Fibroblast of lung (primary cell): ENCODE measurements at regions not wholly inside any gene's neighbourhood (a gene's known extent, or its start where the extent isn't known, plus 50 kb on each side); places are given as distances from the start of the nearest gene placed in this dataset.

ENCODE experiments used
- DNase-seq, 2 donors: peaks; one replicate each; pipeline versions ENCODE4 v3.0.0 to v3.0.0-alpha.2; 2010; ENCODE audit warnings: low read depth in 2 of 2
- H2AFZ ChIP-seq: 2 replicates; pipeline ENCODE4 v1.5.1; 2012; ENCODE audit warnings: low read length, control low read depth, inconsistent platforms
- H3K27ac ChIP-seq: 2 replicates; pipeline ENCODE4 v1.5.1; 2011; ENCODE audit warnings: low read length, control low read depth; ENCODE audit not compliant: insufficient read depth
- H3K27me3 ChIP-seq: 2 replicates; pipeline ENCODE4 v1.5.1; 2011; ENCODE audit warnings: mild to moderate bottlenecking, low read length; ENCODE audit not compliant: control insufficient read depth, insufficient read depth
- H3K36me3 ChIP-seq: 2 replicates; pipeline ENCODE4 v1.5.1; 2011; ENCODE audit warnings: low read length; ENCODE audit not compliant: control insufficient read depth, insufficient read depth
- H3K4me1 ChIP-seq: 2 replicates; pipeline ENCODE4 v1.5.1; 2011; ENCODE audit warnings: low read length; ENCODE audit not compliant: control insufficient read depth, insufficient read depth; ENCODE audit errors: extremely low read depth
- H3K4me2 ChIP-seq: 2 replicates; pipeline ENCODE4 v1.5.1; 2011; ENCODE audit warnings: low read length, control low read depth; ENCODE audit not compliant: insufficient read depth; ENCODE audit errors: extremely low read depth
- H3K4me3 ChIP-seq, 4 experiments: fragments of 200-600 bp in 1 of 4; sonication (generic) in 1 of 4; replicated peaks in 1 of 4; 2 replicates each; pipeline ENCODE4 v1.5.1; 2011 to 2016; ENCODE audit warnings: low read length in 4 of 4, low read depth in 3 of 4, mild to moderate bottlenecking in 3 of 4, control low read depth in 2 of 4, inconsistent platforms in 1 of 4, mixed read lengths in 1 of 4; ENCODE audit not compliant: insufficient read depth in 1 of 4; ENCODE audit errors: control extremely low read depth in 1 of 4
- H3K79me2 ChIP-seq: 2 replicates; pipeline ENCODE4 v1.5.1; 2012; ENCODE audit warnings: mild to moderate bottlenecking, low read length, inconsistent platforms; ENCODE audit not compliant: control insufficient read depth, insufficient read depth
- H3K9ac ChIP-seq: 2 replicates; pipeline ENCODE4 v1.5.1; 2011; ENCODE audit warnings: mild to moderate bottlenecking, low read length, control low read depth; ENCODE audit not compliant: insufficient read depth
- H3K9me3 ChIP-seq: 2 replicates; pipeline ENCODE4 v1.5.1; 2012; ENCODE audit warnings: low read depth, low read length; ENCODE audit not compliant: control insufficient read depth, insufficient read depth
- H4K20me1 ChIP-seq: 2 replicates; pipeline ENCODE4 v1.5.1; 2011; ENCODE audit warnings: low read length; ENCODE audit not compliant: control insufficient read depth, insufficient read depth; ENCODE audit errors: extremely low read depth
- EZH2 ChIP-seq: IDR thresholded peaks from 2 replicates; pipeline ENCODE4 v1.5.1; 2012; ENCODE audit warnings: low read length, control low read depth, mild to moderate bottlenecking; ENCODE audit errors: missing control alignments
- TF ChIP-seq, protein P1 (sequence below), 2 donors: IDR thresholded peaks in 1 of 2; conservative IDR thresholded peaks in 1 of 2; 1 replicate in 1 of 2; 2 replicates in 1 of 2; pipeline ENCODE4 v1.5.1; 2011 to 2012; ENCODE audit warnings: low read length in 2 of 2, control low read depth in 1 of 2, inconsistent platforms in 1 of 2, low read depth in 1 of 2, mild to moderate bottlenecking in 1 of 2

DNA sequence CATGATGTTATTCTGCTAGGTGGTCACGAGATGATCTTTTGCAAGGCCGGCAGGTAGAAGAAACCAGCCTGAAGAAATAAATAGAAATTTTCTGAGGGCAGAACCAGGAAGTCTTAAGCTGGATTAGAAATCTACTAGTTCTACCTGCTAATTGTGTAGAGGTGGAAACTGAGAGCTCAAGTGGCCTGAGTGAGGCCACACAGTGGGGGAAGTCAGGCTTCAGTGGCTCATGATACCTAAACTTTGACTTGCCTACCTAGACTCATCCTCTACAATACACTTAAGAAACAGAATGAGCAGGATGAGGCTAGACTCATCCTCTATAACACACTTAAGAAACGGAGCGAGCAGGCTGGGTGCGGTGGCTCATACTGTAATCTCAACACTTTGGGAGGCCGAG lies 134.9 kb upstream of the NDUFV2 start:
- no peak overlapping the region for H3K27ac ChIP-seq
- no peaks in the 10 kb centered on the region for H3K36me3 ChIP-seq
- no peak for DNase-seq
- H2AFZ ChIP-seq, result no peak overlapping the region
- H3K4me1 ChIP-seq, result no peaks in the 10 kb centered on the region
- H3K4me2 ChIP-seq, result no peak overlapping the region
- H3K79me2 ChIP-seq, result no peaks in the 10 kb centered on the region
- H3K9me3 ChIP-seq, result no peaks in the 10 kb centered on the region
- no peak for TF ChIP-seq EZH2
- TF ChIP-seq, protein P1, sequence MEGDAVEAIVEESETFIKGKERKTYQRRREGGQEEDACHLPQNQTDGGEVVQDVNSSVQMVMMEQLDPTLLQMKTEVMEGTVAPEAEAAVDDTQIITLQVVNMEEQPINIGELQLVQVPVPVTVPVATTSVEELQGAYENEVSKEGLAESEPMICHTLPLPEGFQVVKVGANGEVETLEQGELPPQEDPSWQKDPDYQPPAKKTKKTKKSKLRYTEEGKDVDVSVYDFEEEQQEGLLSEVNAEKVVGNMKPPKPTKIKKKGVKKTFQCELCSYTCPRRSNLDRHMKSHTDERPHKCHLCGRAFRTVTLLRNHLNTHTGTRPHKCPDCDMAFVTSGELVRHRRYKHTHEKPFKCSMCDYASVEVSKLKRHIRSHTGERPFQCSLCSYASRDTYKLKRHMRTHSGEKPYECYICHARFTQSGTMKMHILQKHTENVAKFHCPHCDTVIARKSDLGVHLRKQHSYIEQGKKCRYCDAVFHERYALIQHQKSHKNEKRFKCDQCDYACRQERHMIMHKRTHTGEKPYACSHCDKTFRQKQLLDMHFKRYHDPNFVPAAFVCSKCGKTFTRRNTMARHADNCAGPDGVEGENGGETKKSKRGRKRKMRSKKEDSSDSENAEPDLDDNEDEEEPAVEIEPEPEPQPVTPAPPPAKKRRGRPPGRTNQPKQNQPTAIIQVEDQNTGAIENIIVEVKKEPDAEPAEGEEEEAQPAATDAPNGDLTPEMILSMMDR (conservative IDR thresholded peaks at IDR 0.05 in 1 of 2, IDR thresholded peaks at IDR 0.05 in 1 of 2; ENCODE audit: low read depth in 1 of 2, low read length in 2 of 2), result no peak
- H4K20me1 ChIP-seq, result no peaks in the 10 kb centered on the region
- H3K9ac ChIP-seq, result no peak overlapping the region
- no peaks in the 10 kb centered on the region for H3K27me3 ChIP-seq
- H3K4me3 ChIP-seq, result no peak overlapping the region

DNA sequence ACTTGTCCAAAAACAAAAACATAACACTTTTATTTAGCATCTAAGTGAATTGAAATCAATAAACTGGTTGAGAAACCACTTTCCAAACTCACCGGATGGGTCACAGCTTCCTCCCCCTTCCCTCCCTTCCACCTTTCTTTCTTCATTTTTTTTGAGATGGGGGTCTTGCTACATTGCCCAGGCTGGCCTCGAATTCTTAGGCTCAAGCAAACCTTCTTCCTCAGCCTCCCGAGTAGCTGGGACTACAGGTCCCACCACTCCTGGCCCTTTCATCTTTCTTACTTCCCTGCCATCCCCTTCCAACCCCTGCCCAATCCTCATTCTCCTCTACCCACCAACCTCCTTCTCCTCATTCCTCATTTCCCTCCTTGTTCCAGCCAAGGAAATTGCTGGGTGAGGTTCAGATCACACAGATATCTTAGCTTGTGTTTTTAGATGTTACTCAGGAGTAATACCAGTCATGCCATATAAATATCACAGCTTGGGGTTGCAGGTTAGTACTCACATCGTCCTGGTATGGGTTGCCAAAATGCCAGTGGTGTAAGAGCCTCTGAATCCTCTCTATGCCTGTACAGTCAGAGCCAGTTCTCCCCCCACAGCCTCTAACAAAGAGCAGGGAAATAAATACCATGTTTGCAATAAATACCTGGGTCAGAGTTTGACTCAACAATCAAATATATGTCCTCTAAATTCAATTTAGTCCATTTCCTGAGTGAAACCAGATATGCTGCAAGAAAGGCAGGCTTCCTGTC lies 132.7 kb upstream of the NDUFV2 start:
- H3K27ac ChIP-seq, result no peak overlapping the region
- no peaks in the 10 kb centered on the region for H3K79me2 ChIP-seq
- H3K4me3 ChIP-seq, result no peak overlapping the region
- H2AFZ ChIP-seq, result no peak overlapping the region
- H3K27me3 ChIP-seq, result no peaks in the 10 kb centered on the region
- no peaks in the 10 kb centered on the region for H4K20me1 ChIP-seq
- peak in 1 of 2 donors; percentile 57 for DNase-seq
- H3K4me1 ChIP-seq, result no peaks in the 10 kb centered on the region
- TF ChIP-seq, protein P1 (conservative IDR thresholded peaks at IDR 0.05 in 1 of 2, IDR thresholded peaks at IDR 0.05 in 1 of 2; ENCODE audit: low read depth in 1 of 2, low read length in 2 of 2), result no peak
- TF ChIP-seq EZH2, result no peak
- H3K9ac ChIP-seq, result no peak overlapping the region
- H3K4me2 ChIP-seq, result no peak overlapping the region
- H3K36me3 ChIP-seq, result no peaks in the 10 kb centered on the region
- H3K9me3 ChIP-seq, result no peaks in the 10 kb centered on the region

DNA sequence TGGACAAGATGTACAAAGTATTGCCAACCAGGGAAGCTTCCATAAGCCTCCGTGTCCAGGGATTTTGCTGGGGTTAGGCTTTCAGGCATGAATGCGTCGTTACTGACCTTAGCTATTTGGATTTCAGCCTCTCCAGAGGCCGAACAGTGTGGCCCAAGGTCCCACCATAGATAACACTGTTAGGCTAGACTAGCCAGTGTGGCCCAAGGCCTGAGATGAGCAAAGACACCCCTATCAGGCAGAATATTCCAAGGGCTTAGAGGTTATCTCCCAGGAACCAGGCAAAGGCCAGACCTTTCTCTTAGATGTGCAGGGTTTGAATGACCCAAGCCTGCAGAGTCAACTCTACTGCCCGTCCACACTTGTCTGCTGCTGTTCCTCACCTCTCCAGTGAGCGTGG lies 131.7 kb upstream of the NDUFV2 start:
- no peak for DNase-seq

More for the DNA sequence above, 131.7 kb upstream of the NDUFV2 start:
- H3K27me3 ChIP-seq, result no peaks in the 10 kb centered on the region
- H3K9ac ChIP-seq, result no peak overlapping the region
- no peaks in the 10 kb centered on the region for H3K36me3 ChIP-seq
- H3K9me3 ChIP-seq, result no peaks in the 10 kb centered on the region
- no peaks in the 10 kb centered on the region for H3K79me2 ChIP-seq
- H3K4me1 ChIP-seq, result no peaks in the 10 kb centered on the region
- no peak overlapping the region for H3K27ac ChIP-seq
- no peak overlapping the region for H3K4me2 ChIP-seq
- no peak overlapping the region for H3K4me3 ChIP-seq
- no peak for TF ChIP-seq EZH2
- TF ChIP-seq, protein P1 (conservative IDR thresholded peaks at IDR 0.05 in 1 of 2, IDR thresholded peaks at IDR 0.05 in 1 of 2; ENCODE audit: low read depth in 1 of 2, low read length in 2 of 2), result no peak
- H2AFZ ChIP-seq, result no peak overlapping the region
- no peaks in the 10 kb centered on the region for H4K20me1 ChIP-seq
